HFFc6 (cell line): ENCODE measurements at regions not wholly inside any gene's neighbourhood (a gene's known extent, or its start where the extent isn't known, plus 50 kb on each side); places are given as distances from the start of the nearest gene placed in this dataset.

Source experiments
- DNase-seq: peaks from one replicate; pipeline ENCODE4 v3.0.0-alpha.2; 2018
- H3K27ac Mint-ChIP-seq: 2 replicates; pipeline ENCODE4 v1.8.0; 2020; ENCODE audit warnings: mild to moderate bottlenecking, mixed read lengths
- H3K27me3 Mint-ChIP-seq: 2 replicates; pipeline ENCODE4 v1.8.0; 2021; ENCODE audit warnings: mild to moderate bottlenecking, moderate library complexity, mixed read lengths; ENCODE audit not compliant: insufficient read depth
- H3K36me3 Mint-ChIP-seq: 2 replicates; pipeline ENCODE4 v1.8.0; 2021; ENCODE audit warnings: low read depth, mixed read lengths
- H3K4me1 Mint-ChIP-seq: 2 replicates; pipeline ENCODE4 v1.8.0; 2020; ENCODE audit warnings: low read depth, mixed read lengths
- H3K4me3 Mint-ChIP-seq: 2 replicates; pipeline ENCODE4 v1.8.0; 2020; ENCODE audit warnings: mild to moderate bottlenecking, moderate library complexity, mixed read lengths
- H3K9me3 Mint-ChIP-seq: 2 replicates; pipeline ENCODE4 v1.8.0; 2020; ENCODE audit warnings: mild to moderate bottlenecking, mixed read lengths
- TF ChIP-seq, protein P1 (sequence below): fragments of 200-600 bp; sonication (generic); IDR thresholded peaks from 2 replicates; pipeline ENCODE4 v1.5.0; 2021; ENCODE audit warnings: antibody characterized with exemption, mild to moderate bottlenecking

DNA sequence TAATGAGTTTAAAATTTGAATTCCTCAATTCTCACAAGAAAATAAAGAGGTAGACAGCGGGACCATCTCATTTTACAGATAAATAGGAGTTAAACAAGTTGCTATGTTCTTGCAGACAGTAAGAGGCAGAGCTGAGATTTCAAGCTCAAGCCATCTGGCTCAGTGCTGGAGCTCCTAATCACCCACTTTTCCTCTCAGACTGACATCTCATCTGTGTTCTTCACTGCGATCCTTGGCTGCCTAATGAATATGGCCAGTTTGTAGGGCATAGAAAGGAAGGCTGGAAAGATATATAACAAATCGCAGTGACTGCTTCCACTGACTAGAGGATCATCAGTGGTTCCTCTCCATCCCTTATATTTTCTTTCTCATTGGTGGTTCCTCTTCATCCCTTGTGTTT is 151.2 kb downstream of the MPP7 start:
- Mint-ChIP-seq H3K4me3 (no peak overlapping the region), H3K27me3 (no peaks in the 10 kb centered on the region), H3K36me3 (no peaks in the 10 kb centered on the region), H3K4me1 (no peaks in the 10 kb centered on the region; the same call in 1 of the 2 replicates), H3K9me3 (no peaks in the 10 kb centered on the region), H3K27ac (no peak overlapping the region)
- TF ChIP-seq, protein P1, sequence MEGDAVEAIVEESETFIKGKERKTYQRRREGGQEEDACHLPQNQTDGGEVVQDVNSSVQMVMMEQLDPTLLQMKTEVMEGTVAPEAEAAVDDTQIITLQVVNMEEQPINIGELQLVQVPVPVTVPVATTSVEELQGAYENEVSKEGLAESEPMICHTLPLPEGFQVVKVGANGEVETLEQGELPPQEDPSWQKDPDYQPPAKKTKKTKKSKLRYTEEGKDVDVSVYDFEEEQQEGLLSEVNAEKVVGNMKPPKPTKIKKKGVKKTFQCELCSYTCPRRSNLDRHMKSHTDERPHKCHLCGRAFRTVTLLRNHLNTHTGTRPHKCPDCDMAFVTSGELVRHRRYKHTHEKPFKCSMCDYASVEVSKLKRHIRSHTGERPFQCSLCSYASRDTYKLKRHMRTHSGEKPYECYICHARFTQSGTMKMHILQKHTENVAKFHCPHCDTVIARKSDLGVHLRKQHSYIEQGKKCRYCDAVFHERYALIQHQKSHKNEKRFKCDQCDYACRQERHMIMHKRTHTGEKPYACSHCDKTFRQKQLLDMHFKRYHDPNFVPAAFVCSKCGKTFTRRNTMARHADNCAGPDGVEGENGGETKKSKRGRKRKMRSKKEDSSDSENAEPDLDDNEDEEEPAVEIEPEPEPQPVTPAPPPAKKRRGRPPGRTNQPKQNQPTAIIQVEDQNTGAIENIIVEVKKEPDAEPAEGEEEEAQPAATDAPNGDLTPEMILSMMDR = no peak
- DNase-seq = no peak

DNA sequence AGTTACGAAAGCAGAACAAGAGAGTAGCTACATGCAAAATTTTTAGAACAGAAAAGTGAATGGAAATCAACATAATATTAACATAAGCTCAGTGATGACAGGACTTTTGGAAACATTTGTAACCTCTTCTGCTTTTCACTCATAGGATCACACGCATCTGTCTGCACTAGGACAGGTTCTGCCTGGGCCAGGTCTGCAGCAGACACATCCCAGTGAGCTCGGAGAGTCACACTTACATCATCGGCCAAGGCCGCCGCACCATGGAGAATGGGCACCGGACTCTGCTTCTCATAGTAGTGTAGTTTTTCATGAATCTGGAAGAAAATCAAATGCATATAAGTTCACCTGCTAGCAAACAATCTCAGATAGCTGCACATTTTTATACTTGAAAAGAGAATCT is 150.9 kb upstream of the ODAD2 start:
- DNase-seq = no peak
- H3K27ac Mint-ChIP-seq = no peak overlapping the region
- no peaks in the 10 kb centered on the region for H3K27me3 Mint-ChIP-seq
- no peak overlapping the region for H3K4me3 Mint-ChIP-seq
- TF ChIP-seq, protein P1 = no peak
- peaks cover under 1% of the 10 kb centered on the region; the same call in 1 of the 2 replicates for H3K36me3 Mint-ChIP-seq
- no peaks in the 10 kb centered on the region for H3K9me3 Mint-ChIP-seq
- H3K4me1 Mint-ChIP-seq = no peaks in the 10 kb centered on the region; the same call in 1 of the 2 replicates

GRCh38 chr10:28147706-28148105 is 148.8 kb upstream of the ODAD2 start:
- H3K36me3 Mint-ChIP-seq = peaks cover 5% of the 10 kb centered on the region; the same call in 1 of the 2 replicates
- H3K9me3 Mint-ChIP-seq = no peaks in the 10 kb centered on the region
- H3K27ac Mint-ChIP-seq = no peak overlapping the region
- TF ChIP-seq, protein P1 = no peak
- no peaks in the 10 kb centered on the region for H3K4me1 Mint-ChIP-seq
- DNase-seq = no peak
- no peak overlapping the region for H3K4me3 Mint-ChIP-seq
- H3K27me3 Mint-ChIP-seq = no peaks in the 10 kb centered on the region

DNA sequence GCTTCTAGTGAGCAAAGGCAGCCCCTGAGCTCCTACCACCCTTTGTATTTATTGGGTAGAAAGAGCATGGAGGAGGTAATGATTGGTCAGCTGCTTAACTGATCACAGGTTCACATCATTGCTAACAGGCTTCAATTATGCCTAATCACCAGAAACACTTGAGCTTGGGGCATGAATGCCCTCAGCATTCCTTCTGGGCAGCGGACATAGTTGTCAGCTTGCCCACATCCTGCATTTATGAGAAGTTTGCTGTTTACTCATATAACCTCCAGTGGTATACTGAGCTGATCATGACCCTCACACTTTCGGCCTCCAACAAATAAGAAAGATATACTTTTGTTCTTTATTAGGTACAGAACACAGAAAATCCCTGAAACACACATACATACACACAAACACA is 140.3 kb upstream of the ODAD2 start:
- DNase-seq = peak; percentile 66
- H3K4me1 Mint-ChIP-seq = peaks cover 72% of the 10 kb centered on the region
- TF ChIP-seq, protein P1 = no peak
- H3K36me3 Mint-ChIP-seq = peaks cover 24% of the 10 kb centered on the region
- H3K27me3 Mint-ChIP-seq = no peaks in the 10 kb centered on the region
- H3K27ac Mint-ChIP-seq = peak overlapping the region; percentile 68
- H3K4me3 Mint-ChIP-seq = peak overlapping the region; percentile 12; the same call in 1 of the 2 replicates
- peaks cover 30% of the 10 kb centered on the region for H3K9me3 Mint-ChIP-seq

DNA sequence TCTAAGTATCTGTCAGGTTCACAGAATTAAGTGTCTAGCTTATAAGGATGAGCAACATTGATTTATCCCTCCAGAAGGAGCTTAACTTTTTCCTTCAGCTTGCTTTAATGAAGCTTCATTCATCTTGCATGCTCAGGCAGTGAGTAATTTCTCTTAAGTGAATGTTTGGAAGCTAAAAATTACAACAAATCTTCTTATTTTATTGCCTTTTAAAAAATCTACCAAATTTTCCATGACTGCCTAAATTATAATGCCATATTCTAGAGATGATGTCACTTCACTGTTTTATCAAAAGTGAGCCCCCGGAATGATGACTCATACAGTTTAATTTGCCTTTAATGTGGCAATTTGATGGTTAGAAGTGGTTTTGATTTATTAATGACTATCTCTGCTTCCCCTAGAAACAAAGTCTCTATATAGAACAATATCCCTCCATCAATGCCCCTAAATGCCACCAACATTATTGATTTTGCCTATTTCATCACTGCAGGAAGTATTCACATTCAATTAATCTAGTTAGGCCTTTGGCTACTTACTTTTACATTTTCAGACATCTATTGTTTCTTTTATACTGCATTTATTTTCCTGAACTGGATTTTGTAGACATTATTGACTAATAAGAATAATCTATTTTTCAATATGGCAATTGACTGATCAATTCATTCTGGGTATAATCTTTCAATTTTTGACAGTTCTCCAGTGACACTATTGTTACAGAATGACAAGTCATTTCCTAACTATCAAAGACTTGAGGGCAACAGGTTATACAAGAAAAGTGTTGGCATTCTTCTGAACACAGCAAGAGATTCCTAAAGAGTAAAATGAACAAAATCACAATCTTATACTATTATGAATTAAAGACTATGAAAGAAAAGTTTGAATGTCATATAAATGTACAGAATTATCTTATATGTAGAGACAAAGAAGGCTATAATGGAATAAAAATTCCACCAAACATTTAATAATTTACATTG is 139.3 kb upstream of the ODAD2 start:
- H3K4me1 Mint-ChIP-seq = peaks cover 75% of the 10 kb centered on the region
- H3K9me3 Mint-ChIP-seq = peaks cover 34% of the 10 kb centered on the region
- H3K36me3 Mint-ChIP-seq = peaks cover 28% of the 10 kb centered on the region
- H3K27me3 Mint-ChIP-seq = no peaks in the 10 kb centered on the region
- TF ChIP-seq, protein P1 = no peak
- H3K4me3 Mint-ChIP-seq = 0 out of 2 replicates have a peak overlapping the region, but pooled peaks have one; percentile 4
- H3K27ac Mint-ChIP-seq = peak overlapping the region; percentile 68
- DNase-seq = peak; percentile 93
